Prostate gland (tissue), 2 donors: ENCODE measurements at regions not wholly inside any gene's neighbourhood (a gene's known extent, or its start where the extent isn't known, plus 50 kb on each side); places are given as distances from the start of the nearest gene placed in this dataset.

Experiments used
- POLR2A ChIP-seq: fragments of 450-650 bp; IDR thresholded peaks from one replicate; pipeline ENCODE4 v1.6.1; 2016; ENCODE audit warnings: antibody characterized with exemption, mild to moderate bottlenecking
- POLR2AphosphoS5 ChIP-seq: sonication (generic); formaldehyde crosslinking; IDR thresholded peaks from one replicate; pipeline ENCODE4 v1.6.1; 2017; ENCODE audit warnings: antibody characterized with exemption
- TF ChIP-seq, protein P1 (sequence below), 4 experiments: fragments of 200-600 bp in 2 of 4; fragments of 450-650 bp in 2 of 4; sonication (generic) in 2 of 4; IDR thresholded peaks; 1 replicate in 3 of 4; 2 replicates in 1 of 4; pipeline ENCODE4 v1.5.1; 2016 to 2019; ENCODE audit warnings: antibody characterized with exemption in 4 of 4, mild to moderate bottlenecking in 2 of 4, moderate library complexity in 2 of 4

DNA sequence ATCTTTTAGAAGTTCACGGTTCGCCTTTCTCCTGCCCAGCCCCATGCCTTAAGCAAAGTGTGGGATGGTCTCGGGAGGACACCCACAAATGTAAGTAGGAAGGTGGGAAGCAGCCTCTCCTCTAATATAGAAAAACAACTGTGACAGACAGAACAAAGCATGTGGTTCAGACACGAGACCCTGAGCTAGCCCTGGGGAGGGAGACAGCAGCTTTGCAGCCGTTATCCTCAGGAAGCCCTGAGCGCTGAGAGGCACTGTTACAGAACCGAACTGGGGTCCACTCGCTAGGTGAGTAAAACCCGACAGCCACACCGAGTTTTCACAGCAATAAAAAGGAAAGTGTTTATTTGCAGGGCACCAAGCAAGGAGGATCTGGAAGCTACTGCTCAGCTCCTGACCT lies 210.6 kb downstream of the UQCRFS1 start:
- TF ChIP-seq, protein P1, sequence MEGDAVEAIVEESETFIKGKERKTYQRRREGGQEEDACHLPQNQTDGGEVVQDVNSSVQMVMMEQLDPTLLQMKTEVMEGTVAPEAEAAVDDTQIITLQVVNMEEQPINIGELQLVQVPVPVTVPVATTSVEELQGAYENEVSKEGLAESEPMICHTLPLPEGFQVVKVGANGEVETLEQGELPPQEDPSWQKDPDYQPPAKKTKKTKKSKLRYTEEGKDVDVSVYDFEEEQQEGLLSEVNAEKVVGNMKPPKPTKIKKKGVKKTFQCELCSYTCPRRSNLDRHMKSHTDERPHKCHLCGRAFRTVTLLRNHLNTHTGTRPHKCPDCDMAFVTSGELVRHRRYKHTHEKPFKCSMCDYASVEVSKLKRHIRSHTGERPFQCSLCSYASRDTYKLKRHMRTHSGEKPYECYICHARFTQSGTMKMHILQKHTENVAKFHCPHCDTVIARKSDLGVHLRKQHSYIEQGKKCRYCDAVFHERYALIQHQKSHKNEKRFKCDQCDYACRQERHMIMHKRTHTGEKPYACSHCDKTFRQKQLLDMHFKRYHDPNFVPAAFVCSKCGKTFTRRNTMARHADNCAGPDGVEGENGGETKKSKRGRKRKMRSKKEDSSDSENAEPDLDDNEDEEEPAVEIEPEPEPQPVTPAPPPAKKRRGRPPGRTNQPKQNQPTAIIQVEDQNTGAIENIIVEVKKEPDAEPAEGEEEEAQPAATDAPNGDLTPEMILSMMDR (IDR thresholded peaks at IDR 0.05) = no peak
- no peak for TF ChIP-seq POLR2AphosphoS5
- TF ChIP-seq POLR2A = no peak
